KBM-7 (cell line): ENCODE measurements at regions not wholly inside any gene's neighbourhood (a gene's known extent, or its start where the extent isn't known, plus 50 kb on each side); places are given as distances from the start of the nearest gene placed in this dataset.
"Not testable (repeated sequence)": the region's sequence is repeated elsewhere in the genome, so short reads cannot be mapped to it uniquely, and the experiment has no call there.

Experiments used
- DNase-seq: peaks from one replicate; pipeline ENCODE4 v3.0.0-alpha.2; 2015
- in situ Hi-C: fragments of 300-500 bp; cut with MboI; formaldehyde crosslinking; loops from 2 replicates; pipeline ENCODE4 v1.14.3; 2020; ENCODE audit warnings: low sequenced_read_pairs, low pct_unique_long_range_greater_than_20kb, mixed read lengths

- DNase-seq: peak; percentile 82
- in situ Hi-C loops: no loop called here
Measured at GRCh38 chr20:30376767-30377658, 880.5 kb upstream of the DEFB115 start.

- DNase-seq, in situ Hi-C loops: not testable (repeated sequence)
Measured at GRCh38 chr20:30378317-30378716, 879.1 kb upstream of the DEFB115 start.

- DNase-seq, in situ Hi-C loops: not testable (repeated sequence)
Measured at GRCh38 chr20:30378721-30379120, 878.7 kb upstream of the DEFB115 start.

- DNase-seq, in situ Hi-C loops: not testable (repeated sequence)
Measured at GRCh38 chr20:30384841-30385240, 872.6 kb upstream of the DEFB115 start.

- DNase-seq, in situ Hi-C loops: not testable (repeated sequence)
Measured at GRCh38 chr20:30386099-30386498, 871.4 kb upstream of the DEFB115 start.

GRCh38 chr20:30387823-30388222 is 869.6 kb upstream of the DEFB115 start:
- in situ Hi-C loops: not testable (repeated sequence)

GRCh38 chr20:30393523-30393922 is 863.9 kb upstream of the DEFB115 start:
- DNase-seq, in situ Hi-C loops: not testable (repeated sequence)

More at GRCh38 chr20:30387823-30388222, 869.6 kb upstream of the DEFB115 start:
- not testable (repeated sequence) for DNase-seq

- DNase-seq, in situ Hi-C loops: not testable (repeated sequence)
Measured at GRCh38 chr20:30397111-30397510, 860.4 kb upstream of the DEFB115 start.

GRCh38 chr20:30405061-30405460 is 852.4 kb upstream of the DEFB115 start:
- DNase-seq, in situ Hi-C loops: not testable (repeated sequence)

- DNase-seq, in situ Hi-C loops: not testable (repeated sequence)
Measured at GRCh38 chr20:30405585-30405984, 851.9 kb upstream of the DEFB115 start.

GRCh38 chr20:30406370-30406769 is 851.1 kb upstream of the DEFB115 start:
- in situ Hi-C loops, DNase-seq: not testable (repeated sequence)

GRCh38 chr20:30412972-30413371 is 844.5 kb upstream of the DEFB115 start:
- in situ Hi-C loops: no loop called here
- no peak for DNase-seq

GRCh38 chr20:30417387-30417786 is 840.1 kb upstream of the DEFB115 start:
- DNase-seq, in situ Hi-C loops: not testable (repeated sequence)

- in situ Hi-C loops, DNase-seq: not testable (repeated sequence)
Measured at GRCh38 chr20:30418378-30418777, 839.1 kb upstream of the DEFB115 start.

- no peak for DNase-seq
- in situ Hi-C loops: no loop called here
Measured at GRCh38 chr20:30419466-30419865, 838.0 kb upstream of the DEFB115 start.

GRCh38 chr20:30419871-30420420 is 837.5 kb upstream of the DEFB115 start:
- in situ Hi-C loops, DNase-seq: not testable (repeated sequence)
